ENCODE measurements at regions not wholly inside any gene's neighbourhood (a gene's known extent, or its start where the extent isn't known, plus 50 kb on each side); places are given as distances from the start of the nearest gene placed in this dataset.

DNA sequence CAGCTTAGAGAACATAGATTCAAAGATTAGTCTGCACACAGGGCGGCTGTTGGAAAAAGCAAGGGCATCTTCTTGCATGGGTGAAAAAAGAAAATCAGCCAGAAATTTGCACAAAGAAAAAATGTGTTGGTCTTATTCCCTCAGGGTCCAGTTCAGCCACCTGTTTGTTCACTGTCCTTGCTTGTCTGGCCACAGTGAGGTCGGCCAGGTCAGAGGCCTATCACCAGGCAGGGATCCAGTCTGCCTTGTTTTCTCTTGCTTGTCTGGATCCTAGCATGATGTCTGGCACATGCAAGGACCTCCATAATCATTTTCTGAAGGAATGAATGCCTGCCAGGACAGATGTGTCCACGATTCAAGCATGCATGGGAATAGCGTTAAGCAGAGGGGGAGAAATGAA is 359.1 kb upstream of the TBX3 start:
- no peak for DNase-seq (ENCODE audit: low read depth in 1 of 2, low spot score in 1 of 2)
- in situ Hi-C loops (cut with HindIII; ENCODE audit: low pct_unique_long_range_greater_than_20kb, low sequenced_read_pairs) = no loop called here
- TF ChIP-seq JUND (IDR thresholded peaks at IDR 0.05; ENCODE audit: low read depth) = no peak

GRCh38 chr12:115042341-115042740 is 358.4 kb upstream of the TBX3 start:
- no peak for DNase-seq (ENCODE audit: low read depth in 1 of 2, low spot score in 1 of 2)
- in situ Hi-C loops (cut with HindIII; ENCODE audit: low pct_unique_long_range_greater_than_20kb, low sequenced_read_pairs) = no loop called here

DNA sequence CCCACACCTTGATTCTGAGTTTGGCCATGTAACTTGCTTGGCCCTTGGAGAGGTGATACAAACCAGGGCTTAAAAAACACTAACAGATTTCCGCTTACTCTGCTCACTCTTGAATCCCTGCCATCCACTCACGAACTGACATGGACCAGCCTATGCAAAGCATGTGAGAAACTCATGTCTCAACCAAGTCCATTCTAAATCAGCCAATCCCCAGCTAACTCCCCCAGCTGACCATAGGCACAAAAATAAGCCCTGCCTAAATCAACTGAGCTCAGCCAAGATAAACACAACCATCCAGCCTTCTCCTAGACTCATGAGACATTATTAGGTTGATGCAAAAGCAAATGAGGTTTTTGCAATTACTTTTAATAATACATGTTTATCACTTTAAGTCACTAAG is 353.9 kb upstream of the TBX3 start:
- in situ Hi-C loops (cut with HindIII; ENCODE audit: low pct_unique_long_range_greater_than_20kb, low sequenced_read_pairs) = no loop called here
- DNase-seq (ENCODE audit: low read depth in 1 of 2, low spot score in 1 of 2) = no peak
- TF ChIP-seq JUND (IDR thresholded peaks at IDR 0.05; ENCODE audit: low read depth) = no peak

More at GRCh38 chr12:115042341-115042740, 358.4 kb upstream of the TBX3 start:
- no peak for TF ChIP-seq JUND (IDR thresholded peaks at IDR 0.05; ENCODE audit: low read depth)

DNA sequence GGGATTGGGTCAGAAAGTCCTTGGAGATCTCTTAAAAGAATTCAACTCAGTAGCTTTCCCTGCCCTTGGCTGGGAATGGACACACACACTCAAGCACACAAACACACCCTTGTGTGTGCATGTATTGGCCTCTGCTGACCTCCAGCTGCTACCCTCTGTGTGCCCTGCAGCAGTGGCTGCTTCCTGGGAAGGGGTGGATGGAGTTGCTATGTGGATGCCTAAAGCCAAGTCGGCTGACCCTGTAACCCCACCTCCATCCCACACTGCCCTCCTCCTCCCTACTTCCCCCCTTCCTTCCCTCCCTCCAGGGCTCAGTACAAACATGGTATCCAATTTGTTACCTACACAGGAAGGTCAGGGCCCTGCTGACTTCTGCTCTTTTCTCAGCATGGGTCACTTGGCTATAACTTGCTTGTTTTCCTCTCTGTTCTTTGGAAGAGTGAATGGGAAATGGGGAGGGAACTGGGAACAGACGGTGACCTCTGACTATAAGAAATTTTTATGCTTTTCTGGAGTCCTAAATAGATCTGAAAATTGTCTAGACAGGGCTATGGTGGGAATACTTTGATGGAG is 351.6 kb upstream of the TBX3 start:
- TF ChIP-seq JUND (IDR thresholded peaks at IDR 0.05; ENCODE audit: low read depth) = no peak
- in situ Hi-C loops (cut with HindIII; ENCODE audit: low pct_unique_long_range_greater_than_20kb, low sequenced_read_pairs) = no loop called here
- DNase-seq (ENCODE audit: low read depth in 1 of 2, low spot score in 1 of 2) = no peak

- no peak for TF ChIP-seq JUND (IDR thresholded peaks at IDR 0.05; ENCODE audit: low read depth)
- DNase-seq (ENCODE audit: low read depth in 1 of 2, low spot score in 1 of 2) = no peak
- in situ Hi-C loops (cut with HindIII; ENCODE audit: low pct_unique_long_range_greater_than_20kb, low sequenced_read_pairs) = no loop called here
These were observed 348.5 kb upstream of the TBX3 start for GRCh38 chr12:115032521-115032920.

DNA sequence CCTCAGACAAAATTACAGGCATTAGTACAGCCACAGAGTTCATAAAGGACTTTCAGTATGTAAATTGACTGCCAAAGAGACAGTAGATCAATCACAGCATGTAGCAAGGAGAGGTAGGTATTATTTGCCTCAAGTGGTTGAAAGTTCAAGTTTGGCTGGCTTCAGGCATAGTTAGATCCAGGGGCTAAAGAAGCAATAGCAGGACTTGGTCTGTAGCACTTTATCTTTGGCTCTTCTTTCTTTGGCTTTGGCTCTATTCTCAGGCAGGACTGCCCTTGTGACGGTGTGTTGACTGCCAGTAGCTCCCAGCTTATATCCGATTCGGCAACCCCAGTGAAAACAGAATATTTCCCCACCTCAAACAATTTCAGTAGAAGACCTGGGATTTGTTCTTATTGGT is 346.0 kb upstream of the TBX3 start:
- no peak for DNase-seq (ENCODE audit: low read depth in 1 of 2, low spot score in 1 of 2)
- TF ChIP-seq JUND (IDR thresholded peaks at IDR 0.05; ENCODE audit: low read depth) = no peak
- in situ Hi-C loops (cut with HindIII; ENCODE audit: low pct_unique_long_range_greater_than_20kb, low sequenced_read_pairs) = no loop called here

GRCh38 chr12:115024531-115024930 is 340.6 kb upstream of the TBX3 start:
- DNase-seq (ENCODE audit: low read depth in 1 of 2, low spot score in 1 of 2) = no peak
- in situ Hi-C loops (cut with HindIII; ENCODE audit: low pct_unique_long_range_greater_than_20kb, low sequenced_read_pairs) = no loop called here
- TF ChIP-seq JUND (IDR thresholded peaks at IDR 0.05; ENCODE audit: low read depth) = no peak

DNA sequence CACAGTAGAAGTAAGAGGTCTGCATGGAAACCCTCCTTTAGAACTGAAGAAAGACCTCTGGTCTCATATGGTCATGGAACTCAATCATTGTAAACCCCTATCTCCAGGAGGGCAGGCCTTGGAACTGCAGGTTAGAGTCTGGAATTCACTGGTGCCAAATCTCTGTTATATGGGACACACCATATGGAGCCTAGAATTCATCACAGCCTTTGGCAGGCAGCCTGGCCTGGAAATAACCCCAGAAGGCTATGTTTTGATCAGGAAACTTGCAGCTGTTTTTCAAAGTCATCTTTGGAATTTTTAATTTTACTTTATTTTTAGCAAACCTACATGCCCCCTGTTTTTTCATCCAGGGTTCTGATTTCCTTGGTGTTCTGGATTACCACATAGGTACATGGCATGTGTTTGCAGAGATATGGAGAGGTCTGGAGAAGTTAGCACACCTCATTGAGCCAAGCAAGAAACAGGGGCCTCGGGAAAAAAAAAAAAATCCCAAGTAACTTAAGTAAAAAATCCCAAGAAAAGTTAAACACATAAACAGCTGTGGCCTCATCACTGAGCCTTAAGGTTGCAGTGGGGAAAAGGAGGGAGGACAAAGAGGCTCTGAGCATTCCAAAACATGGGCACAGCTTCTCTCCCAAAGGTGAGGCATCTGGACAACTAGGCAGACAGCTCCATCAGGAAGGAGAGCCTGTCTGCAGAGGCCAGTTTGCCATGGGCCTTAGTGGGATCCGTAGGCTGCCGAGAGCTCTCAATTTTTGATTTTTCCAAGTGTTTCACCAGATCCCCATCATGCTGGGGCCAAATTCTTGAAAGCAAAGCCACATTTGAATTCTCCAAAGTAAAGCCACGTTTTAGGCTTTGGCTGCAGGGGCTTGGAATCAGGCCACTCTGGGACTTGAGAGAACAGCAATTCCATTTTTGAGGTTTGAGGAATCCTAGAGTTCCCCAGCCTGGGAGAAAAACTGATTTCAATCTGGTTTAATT is 339.6 kb upstream of the TBX3 start:
- no peak for TF ChIP-seq JUND (IDR thresholded peaks at IDR 0.05; ENCODE audit: low read depth)
- in situ Hi-C loops (cut with HindIII; ENCODE audit: low pct_unique_long_range_greater_than_20kb, low sequenced_read_pairs) = no loop called here
- DNase-seq (ENCODE audit: low read depth in 1 of 2, low spot score in 1 of 2) = no peak

DNA sequence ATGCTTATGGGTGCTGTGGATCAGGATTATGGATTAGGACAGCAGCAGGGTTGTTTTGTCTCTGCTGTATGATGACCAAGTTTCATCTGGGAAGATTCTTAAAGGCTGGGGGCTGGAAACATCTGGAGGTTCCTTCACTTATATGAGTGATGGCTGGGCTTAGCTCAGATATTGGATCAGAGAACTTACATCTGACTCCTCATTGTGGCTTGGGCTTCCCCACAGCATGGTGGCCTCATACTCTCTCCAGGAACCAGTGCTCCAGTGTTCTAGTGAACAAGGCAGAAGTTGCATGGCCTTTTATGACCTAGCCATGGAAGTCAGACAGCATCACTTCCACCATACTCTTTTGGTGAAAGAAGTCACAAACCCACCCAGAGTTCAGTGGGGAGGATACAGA is 336.1 kb upstream of the TBX3 start:
- TF ChIP-seq JUND (IDR thresholded peaks at IDR 0.05; ENCODE audit: low read depth) = no peak
- DNase-seq (ENCODE audit: low read depth in 1 of 2, low spot score in 1 of 2) = no peak
- in situ Hi-C loops (cut with HindIII; ENCODE audit: low pct_unique_long_range_greater_than_20kb, low sequenced_read_pairs) = no loop called here

DNA sequence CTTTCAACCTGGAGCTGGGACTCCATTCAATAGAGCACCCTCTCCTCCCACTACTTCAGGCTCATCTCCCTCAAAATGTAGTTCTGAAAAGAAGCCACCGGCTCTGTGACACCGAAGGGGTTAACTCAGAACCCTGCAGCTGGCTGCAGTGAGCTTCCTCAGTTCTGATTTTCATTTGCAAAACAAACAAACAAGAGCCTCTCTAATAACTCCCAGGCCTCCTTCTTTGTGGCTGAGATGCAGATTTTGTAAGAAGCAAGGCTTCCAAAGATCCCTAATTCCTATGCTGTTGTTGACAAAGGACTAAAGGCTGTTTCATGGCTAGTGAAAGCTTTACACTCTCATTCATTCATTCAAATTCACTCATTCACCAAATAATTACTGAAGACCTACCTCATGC is 333.4 kb upstream of the TBX3 start:
- no peak for TF ChIP-seq JUND (IDR thresholded peaks at IDR 0.05; ENCODE audit: low read depth)
- in situ Hi-C loops (cut with HindIII; ENCODE audit: low pct_unique_long_range_greater_than_20kb, low sequenced_read_pairs) = no loop called here
- no peak for DNase-seq (ENCODE audit: low read depth in 1 of 2, low spot score in 1 of 2)

DNA sequence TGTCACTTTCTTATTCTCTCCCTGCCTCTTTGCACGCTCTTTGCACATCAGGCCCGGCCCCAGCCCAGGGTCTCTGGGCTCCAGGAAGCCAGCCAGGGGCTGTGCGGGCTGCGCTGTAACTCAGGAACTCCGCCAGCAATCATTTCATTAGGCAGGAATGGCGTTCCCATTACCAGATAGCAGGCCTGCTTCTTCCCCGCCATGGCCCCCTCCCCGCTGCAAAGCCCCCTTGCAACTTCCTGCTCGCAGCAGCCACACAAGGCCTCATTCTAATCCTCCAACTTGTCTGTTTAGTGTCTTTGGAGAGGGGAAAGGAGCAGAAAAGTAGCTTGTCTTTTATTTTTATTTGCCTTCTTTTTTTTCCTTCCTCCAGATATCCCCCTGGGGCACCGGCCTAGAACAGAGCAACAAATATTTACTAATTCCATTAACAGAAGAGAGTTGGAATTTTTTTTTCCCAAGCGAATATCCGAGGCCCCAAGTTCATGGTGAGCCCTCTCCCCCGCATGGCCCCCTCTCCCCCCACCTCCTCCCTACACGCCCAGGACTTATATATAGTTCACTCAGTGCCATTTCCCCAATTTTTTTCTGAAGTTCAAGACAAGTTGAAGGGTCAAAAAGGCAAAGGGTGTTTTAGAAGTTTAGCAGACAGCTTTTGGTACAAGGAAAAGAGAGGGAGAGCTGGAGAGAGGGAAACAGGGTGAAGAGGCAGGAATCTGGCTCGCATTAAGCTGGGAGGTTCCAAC is 329.4 kb upstream of the TBX3 start:
- no peak for DNase-seq (ENCODE audit: low read depth in 1 of 2, low spot score in 1 of 2)
- in situ Hi-C loops (cut with HindIII; ENCODE audit: low pct_unique_long_range_greater_than_20kb, low sequenced_read_pairs) = no loop called here
- no peak for TF ChIP-seq JUND (IDR thresholded peaks at IDR 0.05; ENCODE audit: low read depth)

- in situ Hi-C loops (cut with HindIII; ENCODE audit: low pct_unique_long_range_greater_than_20kb, low sequenced_read_pairs) = no loop called here
- TF ChIP-seq JUND (IDR thresholded peaks at IDR 0.05; ENCODE audit: low read depth) = no peak
- no peak for DNase-seq (ENCODE audit: low read depth in 1 of 2, low spot score in 1 of 2)
These were observed 328.9 kb upstream of the TBX3 start for GRCh38 chr12:115012861-115013235.

- DNase-seq (ENCODE audit: low read depth in 1 of 2, low spot score in 1 of 2) = no peak
- TF ChIP-seq JUND (IDR thresholded peaks at IDR 0.05; ENCODE audit: low read depth) = no peak
- in situ Hi-C loops (cut with HindIII; ENCODE audit: low pct_unique_long_range_greater_than_20kb, low sequenced_read_pairs) = no loop called here
These were observed 327.7 kb upstream of the TBX3 start for GRCh38 chr12:115011703-115012102.
